Fibroblast of the aortic adventitia (primary cell): ENCODE measurements at regions not wholly inside any gene's neighbourhood (a gene's known extent, or its start where the extent isn't known, plus 50 kb on each side); places are given as distances from the start of the nearest gene placed in this dataset.
A peak's percentile ranks its signal among the peaks of the same experiment; 100 is the strongest.
"Not testable (repeated sequence)": the region's sequence is repeated elsewhere in the genome, so short reads cannot be mapped to it uniquely, and the experiment has no call there.

Experiments
- DNase-seq: peaks from one replicate; pipeline ENCODE4 v3.0.0-alpha.2; 2010; ENCODE audit warnings: low read depth
- H3K4me3 ChIP-seq: 2 replicates; pipeline ENCODE4 v1.5.1; 2011; ENCODE audit warnings: low read depth, mild to moderate bottlenecking, control low read depth, low read length, moderate library complexity
- TF ChIP-seq, protein P1 (sequence below): IDR thresholded peaks from 2 replicates; pipeline ENCODE4 v1.5.1; 2011; ENCODE audit warnings: mild to moderate bottlenecking, low read length, control low read depth, inconsistent platforms; ENCODE audit not compliant: insufficient read depth

DNA sequence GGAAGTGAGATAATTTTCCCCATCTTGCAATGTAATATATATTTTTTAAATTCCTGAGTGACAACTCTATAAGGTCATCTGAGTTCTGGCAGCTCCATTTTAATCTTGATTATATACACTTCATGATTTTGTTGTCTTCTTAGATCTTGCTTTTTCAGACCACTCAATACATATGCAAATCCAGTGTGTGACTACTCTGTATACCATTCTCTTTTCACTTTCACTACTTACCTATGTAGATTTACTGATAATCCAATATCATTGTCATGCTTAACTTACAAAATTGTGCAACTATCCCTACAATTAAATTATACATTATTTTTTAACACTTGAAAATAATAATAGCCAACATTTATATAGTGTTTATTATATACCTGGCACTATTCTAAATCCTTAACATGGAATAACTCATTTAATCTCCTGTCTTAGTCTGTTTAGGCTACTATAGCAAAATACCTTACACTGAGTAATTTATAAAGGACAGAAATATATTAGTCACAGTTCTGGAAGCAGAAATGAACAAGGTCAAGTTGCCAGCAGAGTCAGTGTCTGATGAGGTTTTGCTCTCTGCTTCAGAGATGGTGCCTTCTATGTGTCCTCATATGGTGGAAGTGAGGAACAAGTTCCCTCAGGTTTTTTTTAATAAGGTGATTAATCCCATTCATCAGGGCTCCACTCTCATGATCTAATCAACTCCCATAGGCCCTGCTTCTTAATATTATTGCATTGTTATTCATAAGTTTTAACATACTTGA, 338.5 kb downstream of the TUSC7 start:
- DNase-seq, result no peak
- H3K4me3 ChIP-seq, result no peak overlapping the region
- TF ChIP-seq, protein P1, sequence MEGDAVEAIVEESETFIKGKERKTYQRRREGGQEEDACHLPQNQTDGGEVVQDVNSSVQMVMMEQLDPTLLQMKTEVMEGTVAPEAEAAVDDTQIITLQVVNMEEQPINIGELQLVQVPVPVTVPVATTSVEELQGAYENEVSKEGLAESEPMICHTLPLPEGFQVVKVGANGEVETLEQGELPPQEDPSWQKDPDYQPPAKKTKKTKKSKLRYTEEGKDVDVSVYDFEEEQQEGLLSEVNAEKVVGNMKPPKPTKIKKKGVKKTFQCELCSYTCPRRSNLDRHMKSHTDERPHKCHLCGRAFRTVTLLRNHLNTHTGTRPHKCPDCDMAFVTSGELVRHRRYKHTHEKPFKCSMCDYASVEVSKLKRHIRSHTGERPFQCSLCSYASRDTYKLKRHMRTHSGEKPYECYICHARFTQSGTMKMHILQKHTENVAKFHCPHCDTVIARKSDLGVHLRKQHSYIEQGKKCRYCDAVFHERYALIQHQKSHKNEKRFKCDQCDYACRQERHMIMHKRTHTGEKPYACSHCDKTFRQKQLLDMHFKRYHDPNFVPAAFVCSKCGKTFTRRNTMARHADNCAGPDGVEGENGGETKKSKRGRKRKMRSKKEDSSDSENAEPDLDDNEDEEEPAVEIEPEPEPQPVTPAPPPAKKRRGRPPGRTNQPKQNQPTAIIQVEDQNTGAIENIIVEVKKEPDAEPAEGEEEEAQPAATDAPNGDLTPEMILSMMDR, result no peak

DNA sequence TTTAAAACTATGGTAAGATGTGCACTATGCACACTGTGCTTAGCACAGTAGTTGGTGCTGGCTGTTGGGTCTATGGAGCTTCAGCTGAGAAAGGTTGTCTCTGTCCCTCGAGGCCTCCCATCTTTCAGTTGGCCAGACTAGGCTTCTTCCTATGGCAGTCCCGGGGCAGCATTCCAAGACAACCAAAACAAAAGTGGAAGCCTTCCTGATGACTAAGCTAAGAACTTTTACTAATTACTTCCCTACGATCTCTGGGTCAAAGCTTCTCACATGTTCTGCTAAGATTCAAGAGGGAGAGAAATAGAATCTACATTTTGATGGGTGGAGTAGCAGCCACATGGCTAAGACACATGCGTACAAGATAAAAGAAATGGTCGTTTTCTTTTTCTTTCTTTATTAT, 342.8 kb downstream of the TUSC7 start:
- TF ChIP-seq, protein P1, result no peak
- no peak overlapping the region for H3K4me3 ChIP-seq
- peak; percentile 40 for DNase-seq

DNA sequence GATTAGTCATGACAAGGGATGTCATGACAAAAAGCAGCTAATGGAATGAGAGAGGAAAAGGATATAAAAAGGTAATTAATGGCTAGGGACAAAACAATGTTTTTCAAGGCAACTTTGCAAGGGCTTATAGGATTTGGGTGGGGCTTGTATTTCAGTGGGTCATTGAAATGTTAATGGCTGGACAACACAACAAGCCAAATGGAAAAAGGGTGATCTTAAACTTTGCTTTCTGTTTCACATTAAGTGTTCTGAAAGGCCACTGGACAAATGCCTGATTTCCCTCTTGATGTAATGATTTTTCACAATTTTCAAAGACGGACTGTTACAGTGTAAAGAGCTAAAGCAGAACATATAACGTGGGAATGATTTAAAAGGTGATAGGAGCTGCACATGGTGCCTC, 345.0 kb downstream of the TUSC7 start:
- TF ChIP-seq, protein P1, result no peak
- DNase-seq, result no peak
- H3K4me3 ChIP-seq, result no peak overlapping the region

DNA sequence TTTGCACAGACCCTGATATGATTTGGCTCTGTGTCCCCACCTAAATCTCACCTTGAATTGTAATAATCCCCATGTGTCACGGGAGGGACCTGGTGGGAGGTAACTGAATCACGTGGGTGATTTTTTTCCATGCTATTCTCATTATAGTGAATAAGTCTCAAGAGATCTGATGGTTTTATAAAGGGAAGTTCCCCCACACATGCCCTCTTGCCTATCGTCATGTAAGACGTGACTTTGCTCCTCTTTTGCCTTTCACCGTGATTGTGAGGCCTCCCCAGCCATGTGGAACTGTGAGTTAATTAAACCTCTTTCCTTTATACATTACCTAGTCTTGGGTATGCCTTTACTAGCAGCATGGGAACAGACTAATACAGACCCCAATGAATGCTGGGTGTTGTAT, 347.4 kb downstream of the TUSC7 start:
- H3K4me3 ChIP-seq, DNase-seq: not testable (repeated sequence)

DNA sequence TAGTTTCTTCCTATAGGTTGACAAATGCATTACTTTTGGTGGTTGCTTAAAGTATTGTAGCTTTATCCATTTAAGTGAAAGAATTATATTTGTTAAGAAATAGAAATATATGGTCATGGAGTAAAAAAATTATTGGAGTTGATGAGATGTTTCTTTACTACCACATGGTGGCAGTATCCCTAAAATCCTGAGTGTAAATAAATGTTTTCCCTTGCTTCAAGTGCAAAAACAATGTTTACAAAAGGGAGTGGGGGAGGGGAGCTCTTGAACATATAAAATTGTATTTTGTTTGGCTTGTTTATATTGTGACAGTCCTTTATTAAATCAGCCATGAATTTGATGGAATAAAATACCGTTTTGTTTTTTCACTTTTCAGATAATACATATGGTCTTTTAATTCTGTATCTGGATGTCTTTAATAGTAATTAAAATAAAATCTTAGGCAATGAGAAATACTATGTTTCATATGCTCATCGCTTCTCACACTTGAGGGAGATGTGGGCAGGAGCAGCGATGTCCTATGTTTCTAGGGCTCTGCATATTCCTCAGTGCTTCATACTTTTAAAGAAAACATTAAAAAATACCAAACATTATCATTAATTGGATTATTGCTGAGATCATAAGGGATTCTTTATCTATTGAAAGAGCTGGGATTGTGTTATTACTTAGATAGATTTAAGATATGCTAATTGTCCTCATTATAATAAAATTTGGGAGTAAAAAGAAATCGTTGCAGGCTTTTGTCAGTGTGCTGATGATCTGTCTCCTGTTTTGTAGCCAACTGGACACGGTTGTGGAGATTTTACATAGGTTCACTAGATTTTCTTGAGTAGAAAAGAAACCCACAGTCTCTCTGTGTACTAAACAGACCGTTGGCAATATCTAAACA, 349.7 kb downstream of the TUSC7 start:
- TF ChIP-seq, protein P1, result peak; percentile 52
- DNase-seq, result peak; percentile 36
- no peak overlapping the region for H3K4me3 ChIP-seq

DNA sequence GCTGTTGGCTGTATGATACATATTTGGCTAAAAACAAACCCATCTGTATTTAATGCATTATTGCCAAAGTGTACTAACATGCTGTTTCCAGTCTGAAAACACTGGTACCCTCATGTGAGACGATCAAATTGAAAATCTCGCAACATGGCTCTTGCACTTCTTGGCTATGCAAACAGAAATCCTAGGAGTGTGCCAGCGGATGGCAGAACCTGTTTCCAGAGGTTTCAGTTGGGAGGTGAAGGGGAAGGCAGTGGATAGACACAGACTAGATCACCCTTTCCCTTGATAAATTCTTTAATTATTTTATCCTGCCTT, 350.3 kb downstream of the TUSC7 start:
- no peak overlapping the region for H3K4me3 ChIP-seq
- TF ChIP-seq, protein P1, result no peak
- DNase-seq, result no peak

DNA sequence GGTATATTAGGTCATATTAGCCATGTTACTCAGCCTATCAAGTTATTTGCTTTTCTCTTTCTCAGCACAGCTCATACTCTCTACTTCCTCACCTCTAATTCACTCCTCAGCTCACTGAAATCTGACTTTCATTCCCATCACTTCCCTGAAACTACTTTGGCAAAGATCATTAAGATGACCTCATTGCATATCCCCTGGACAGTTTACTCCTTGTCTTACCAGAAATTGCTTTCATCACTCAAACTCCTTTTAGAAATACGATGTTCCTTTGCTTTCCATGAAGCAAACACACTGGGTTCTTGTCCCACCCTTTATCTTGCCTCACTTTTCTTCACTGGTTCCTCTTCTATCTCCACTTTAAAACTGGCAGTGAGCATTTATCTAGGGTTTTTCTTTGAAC, 354.4 kb downstream of the TUSC7 start:
- DNase-seq, result peak; percentile 47
- TF ChIP-seq, protein P1, result no peak
- H3K4me3 ChIP-seq, result no peak overlapping the region
